OCI-LY1 (cell line): ENCODE measurements at regions not wholly inside any gene's neighbourhood (a gene's known extent, or its start where the extent isn't known, plus 50 kb on each side); places are given as distances from the start of the nearest gene placed in this dataset.

Experiments
- H2AFZ ChIP-seq: fragments of 200-600 bp; sonication (generic), shearing (Covaris generic); 2 replicates; pipeline ENCODE4 v1.6.0; 2014; ENCODE audit warnings: antibody characterized with exemption, mild to moderate bottlenecking, low read length
- H3F3A ChIP-seq: fragments of 200-600 bp; sonication (generic), shearing (Covaris generic); 2 replicates; pipeline ENCODE4 v1.6.0; 2014; ENCODE audit warnings: mild to moderate bottlenecking, antibody characterized with exemption, low read length, moderate library complexity; ENCODE audit not compliant: insufficient read depth
- H3K27ac ChIP-seq: fragments of 200-600 bp; sonication (generic); 2 replicates; pipeline ENCODE4 v1.5.1; 2014; ENCODE audit warnings: low read length, mixed run types, mild to moderate bottlenecking, low read depth; ENCODE audit not compliant: poor library complexity, severe bottlenecking
- H3K27me3 ChIP-seq: fragments of 200-600 bp; sonication (generic); 2 replicates; pipeline ENCODE4 v1.6.0; 2014; ENCODE audit warnings: antibody characterized with exemption, mild to moderate bottlenecking, low read length, moderate library complexity; ENCODE audit not compliant: insufficient read depth
- H3K36me3 ChIP-seq: fragments of 200-600 bp; sonication (generic); 2 replicates; pipeline ENCODE4 v1.6.1; 2014; ENCODE audit warnings: mild to moderate bottlenecking, antibody characterized with exemption, low read length, moderate library complexity, mixed read lengths; ENCODE audit not compliant: insufficient read depth
- H3K4me1 ChIP-seq: fragments of 200-600 bp; sonication (generic); 2 replicates; pipeline ENCODE4 v1.5.1; 2014; ENCODE audit warnings: mild to moderate bottlenecking, low read length, moderate library complexity; ENCODE audit not compliant: insufficient read depth, severe bottlenecking
- H3K4me2 ChIP-seq: fragments of 200-600 bp; sonication (generic), shearing (Covaris generic); 2 replicates; pipeline ENCODE4 v1.6.1; 2014; ENCODE audit warnings: low read length
- H3K4me3 ChIP-seq: fragments of 200-600 bp; sonication (generic); 2 replicates; pipeline ENCODE4 v1.5.1; 2014; ENCODE audit warnings: low read length, low read depth, mild to moderate bottlenecking, mixed read lengths; ENCODE audit not compliant: poor library complexity, severe bottlenecking
- H3K79me2 ChIP-seq: fragments of 200-600 bp; shearing (Covaris generic); 2 replicates; pipeline ENCODE4 v1.6.1; 2016; ENCODE audit warnings: mixed run types, low read length, mixed read lengths; ENCODE audit not compliant: insufficient read depth
- H3K9ac ChIP-seq: fragments of 200-600 bp; sonication (generic), shearing (Covaris generic); 2 replicates; pipeline ENCODE4 v1.6.1; 2014; ENCODE audit warnings: mild to moderate bottlenecking, low read length, mixed read lengths
- H3K9me2 ChIP-seq: fragments of 200-600 bp; sonication (generic), shearing (Covaris generic); 2 replicates; pipeline ENCODE4 v1.6.1; 2014; ENCODE audit warnings: low read depth, mild to moderate bottlenecking, low read length, mixed read lengths
- H3K9me3 ChIP-seq: fragments of 200-600 bp; shearing (Covaris generic); 2 replicates; pipeline ENCODE4 v1.6.1; 2014; ENCODE audit warnings: low read length, mixed read lengths
- H4K20me1 ChIP-seq: fragments of 200-600 bp; sonication (generic), shearing (Covaris generic); 2 replicates; pipeline ENCODE4 v1.6.0; 2016; ENCODE audit warnings: mild to moderate bottlenecking, low read length; ENCODE audit not compliant: insufficient read depth
- CTCF ChIP-seq: fragments of 200-600 bp; sonication (generic), shearing (Covaris generic); IDR thresholded peaks from 2 replicates; pipeline ENCODE4 v1.5.1; 2017; ENCODE audit warnings: mild to moderate bottlenecking, antibody characterized with exemption, low read length, moderate library complexity, mixed read lengths
- EZH2 ChIP-seq: fragments of 200-600 bp; sonication (generic), shearing (Covaris generic); IDR thresholded peaks from 2 replicates; pipeline ENCODE4 v1.8.0; 2017; ENCODE audit warnings: borderline replicate concordance, mixed run types, mild to moderate bottlenecking, antibody characterized with exemption, low read length, moderate library complexity, mixed read lengths

- H3K27me3 ChIP-seq, result no peaks in the 10 kb centered on the region
- no peaks in the 10 kb centered on the region for H3F3A ChIP-seq
- H3K27ac ChIP-seq, result no peak overlapping the region
- no peaks in the 10 kb centered on the region for H3K9me2 ChIP-seq
- no peak overlapping the region for H3K4me2 ChIP-seq
- H4K20me1 ChIP-seq, result no peaks in the 10 kb centered on the region
- no peak overlapping the region for H3K4me3 ChIP-seq
- H3K4me1 ChIP-seq, result peaks cover 14% of the 10 kb centered on the region
- H2AFZ ChIP-seq, result no peak overlapping the region
- no peak overlapping the region for H3K9ac ChIP-seq
- no peaks in the 10 kb centered on the region for H3K9me3 ChIP-seq
- H3K36me3 ChIP-seq, result no peaks in the 10 kb centered on the region
- H3K79me2 ChIP-seq, result no peaks in the 10 kb centered on the region
- TF ChIP-seq EZH2 (no peak), CTCF (no peak)
These were observed 596.6 kb upstream of the ZNF608 start for GRCh38 chr5:125343015-125343414.

DNA sequence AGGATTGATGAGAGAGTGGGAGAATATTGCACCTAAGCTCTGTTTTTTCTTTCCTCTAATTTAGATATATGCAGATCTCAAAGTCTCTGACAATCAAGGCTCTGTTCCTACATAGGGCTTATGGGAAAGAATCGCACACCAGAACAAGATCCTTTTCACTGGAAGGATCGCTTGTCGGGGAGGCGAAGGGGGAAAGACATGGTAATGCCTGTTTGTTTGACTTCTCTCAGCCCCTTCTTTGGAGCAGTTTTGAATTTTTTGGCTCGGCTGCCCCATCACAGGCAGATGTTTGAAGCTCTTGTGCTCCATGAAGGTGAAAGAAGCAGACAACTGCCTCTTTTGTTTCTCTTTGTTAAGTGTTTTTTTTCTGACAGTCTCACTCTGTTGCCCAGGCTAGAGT lies 599.9 kb upstream of the ZNF608 start:
- H2AFZ ChIP-seq, result no peak overlapping the region
- H3K36me3 ChIP-seq, result no peaks in the 10 kb centered on the region
- H3K9me2 ChIP-seq, result no peaks in the 10 kb centered on the region
- no peak overlapping the region for H3K4me2 ChIP-seq
- no peaks in the 10 kb centered on the region for H3K27me3 ChIP-seq
- H3K27ac ChIP-seq, result no peak overlapping the region
- H3K9ac ChIP-seq, result no peak overlapping the region
- no peaks in the 10 kb centered on the region for H3K4me1 ChIP-seq
- no peaks in the 10 kb centered on the region for H4K20me1 ChIP-seq
- H3K79me2 ChIP-seq, result no peaks in the 10 kb centered on the region
- H3K9me3 ChIP-seq, result no peaks in the 10 kb centered on the region
- H3K4me3 ChIP-seq, result no peak overlapping the region
- no peak for TF ChIP-seq EZH2
- TF ChIP-seq CTCF, result no peak
- H3F3A ChIP-seq, result no peaks in the 10 kb centered on the region

- TF ChIP-seq CTCF, result no peak
- no peak for TF ChIP-seq EZH2
- H4K20me1 ChIP-seq, result no peaks in the 10 kb centered on the region
- H3K9ac ChIP-seq, result no peak overlapping the region
- 0 out of 2 replicates have a peak, but pooled peaks cover 3% of the 10 kb centered on the region for H3K9me3 ChIP-seq
- H3K9me2 ChIP-seq, result no peaks in the 10 kb centered on the region
- no peaks in the 10 kb centered on the region for H3K79me2 ChIP-seq
- H3K4me1 ChIP-seq, result no peaks in the 10 kb centered on the region
- no peak overlapping the region for H3K27ac ChIP-seq
- no peak overlapping the region for H3K4me3 ChIP-seq
- no peaks in the 10 kb centered on the region for H3K36me3 ChIP-seq
- no peak overlapping the region for H2AFZ ChIP-seq
- H3K27me3 ChIP-seq, result no peaks in the 10 kb centered on the region
- H3K4me2 ChIP-seq, result no peak overlapping the region
- no peaks in the 10 kb centered on the region for H3F3A ChIP-seq
These were observed 601.8 kb upstream of the ZNF608 start for GRCh38 chr5:125348221-125348692.
